SK-N-SH treated with all-trans-retinoic acid at 6 μM for 48 hours (cell line): ENCODE measurements at regions not wholly inside any gene's neighbourhood (a gene's known extent, or its start where the extent isn't known, plus 50 kb on each side); places are given as distances from the start of the nearest gene placed in this dataset.

ENCODE experiments used
- BACH2 ChIP-seq: fragments of 250-450 bp; sonication (Bioruptor Pico); IDR thresholded peaks from 2 replicates; pipeline ENCODE4 v1.9.0; 2021; ENCODE audit warnings: mild to moderate bottlenecking, borderline replicate concordance
- CREB5 ChIP-seq: fragments of 250-450 bp; sonication (Bioruptor Pico); IDR thresholded peaks from 2 replicates; pipeline ENCODE4 v1.5.1; 2020; ENCODE audit warnings: low read depth, mild to moderate bottlenecking, moderate library complexity
- ESRRG ChIP-seq: fragments of 250-450 bp; sonication (Bioruptor Pico); IDR thresholded peaks from 2 replicates; pipeline ENCODE4 v1.6.1; 2021; ENCODE audit warnings: mild to moderate bottlenecking
- PATZ1 ChIP-seq: fragments of 250-450 bp; sonication (Bioruptor Pico); IDR thresholded peaks from 2 replicates; pipeline ENCODE4 v1.8.0; 2020; ENCODE audit warnings: mild to moderate bottlenecking, moderate library complexity, borderline replicate concordance
- PPARA ChIP-seq: fragments of 250-450 bp; sonication (Bioruptor Pico); IDR thresholded peaks from 2 replicates; pipeline ENCODE4 v1.5.0; 2020; ENCODE audit warnings: mild to moderate bottlenecking, borderline replicate concordance
- RARB ChIP-seq: fragments of 250-450 bp; sonication (Bioruptor Pico); IDR thresholded peaks from 2 replicates; pipeline ENCODE4 v1.8.0; 2021; ENCODE audit warnings: mild to moderate bottlenecking, moderate library complexity
- ZFP3 ChIP-seq: fragments of 250-450 bp; sonication (Bioruptor Pico); IDR thresholded peaks from 2 replicates; pipeline ENCODE4 v1.5.0; 2020; ENCODE audit warnings: mild to moderate bottlenecking, moderate library complexity
- ZNF565 ChIP-seq: fragments of 450-650 bp; formaldehyde crosslinking; conservative IDR thresholded peaks from 2 replicates; pipeline ENCODE4 v1.5.0; 2020; ENCODE audit warnings: low read depth, mild to moderate bottlenecking, moderate library complexity
- ZNF70 ChIP-seq: fragments of 450-650 bp; formaldehyde crosslinking; IDR thresholded peaks from 2 replicates; pipeline ENCODE4 v1.5.0; 2020; ENCODE audit warnings: mild to moderate bottlenecking, moderate library complexity
- ZNF8 ChIP-seq: fragments of 450-650 bp; formaldehyde crosslinking; IDR thresholded peaks from 2 replicates; pipeline ENCODE4 v1.5.0; 2020; ENCODE audit warnings: mild to moderate bottlenecking, moderate library complexity

- TF ChIP-seq CREB5 (CRISPR knock-in tag) (no peak), ZNF565 (no peak), RARB (CRISPR knock-in tag) (no peak), ZNF8 (CRISPR knock-in tag) (no peak), PPARA (CRISPR knock-in tag) (no peak), ZFP3 (CRISPR knock-in tag) (no peak), BACH2 (CRISPR knock-in tag) (no peak), ZNF70 (CRISPR knock-in tag) (no peak), PATZ1 (CRISPR knock-in tag) (no peak), ESRRG (CRISPR knock-in tag) (no peak)
Measured at GRCh38 chr4:12573716-12574115, 910.4 kb downstream of the RAB28 start.
